Lung (tissue), 11 donors: ENCODE measurements at regions not wholly inside any gene's neighbourhood (a gene's known extent, or its start where the extent isn't known, plus 50 kb on each side); places are given as distances from the start of the nearest gene placed in this dataset.

Source experiments
- ATAC-seq: fragments of 200-7000 bp; cut with Tn5 transposase; one replicate; pipeline ENCODE4 v1.9.1; 2020; ENCODE audit warnings: moderate number of reproducible peaks; ENCODE audit not compliant: insufficient read depth, low FRiP score
- DNase-seq, 3 donors: peaks; one replicate each; pipeline ENCODE4 v3.0.0-alpha.2; 2013 to 2017
- H3K27ac ChIP-seq, 2 donors: one replicate each; pipeline ENCODE4 v1.5.1; 2013; ENCODE audit warnings: mild to moderate bottlenecking in 2 of 2, moderate library complexity in 2 of 2, control low read depth in 1 of 2, inconsistent platforms in 1 of 2, low read depth in 1 of 2, low read length in 1 of 2
- H3K27me3 ChIP-seq, 3 donors: one replicate each; pipeline ENCODE4 v1.5.1; 2013; ENCODE audit warnings: low read length in 2 of 3; ENCODE audit not compliant: control insufficient read depth in 3 of 3, insufficient read depth in 3 of 3
- H3K36me3 ChIP-seq, 4 donors: one replicate each; pipeline ENCODE4 v1.5.1; 2013; ENCODE audit warnings: low read length in 4 of 4, mild to moderate bottlenecking in 1 of 4, moderate library complexity in 1 of 4; ENCODE audit not compliant: control insufficient read depth in 4 of 4, insufficient read depth in 4 of 4
- H3K4me1 ChIP-seq, 5 donors: one replicate each; pipeline ENCODE4 v1.5.1; 2013; ENCODE audit warnings: low read length in 5 of 5, mild to moderate bottlenecking in 2 of 5, moderate library complexity in 1 of 5; ENCODE audit not compliant: control insufficient read depth in 5 of 5, insufficient read depth in 5 of 5
- H3K4me3 ChIP-seq: one replicate; pipeline ENCODE4 v1.5.1; 2013; ENCODE audit warnings: mild to moderate bottlenecking, control low read depth, moderate library complexity
- H3K9ac ChIP-seq, 2 donors: one replicate each; pipeline ENCODE4 v1.5.1; 2013; ENCODE audit warnings: low read length in 2 of 2, control low read depth in 1 of 2; ENCODE audit not compliant: insufficient read depth in 1 of 2
- H3K9me3 ChIP-seq, 4 donors: one replicate each; pipeline ENCODE4 v1.5.1; 2013; ENCODE audit warnings: low read length in 3 of 4, mild to moderate bottlenecking in 1 of 4, moderate library complexity in 1 of 4; ENCODE audit not compliant: control insufficient read depth in 4 of 4, insufficient read depth in 3 of 4
- WGBS, 2 donors: extraction: QIAGEN DNeasy Blood & Tissue Kit; methylation state at CpG; one replicate each; pipeline ENCODE4 v1.1.7; 2013; 5-methylcytosine and 5-hydroxymethylcytosine counted together
- TF ChIP-seq, protein P1 (sequence below): IDR thresholded peaks from 2 replicates; pipeline ENCODE4 v1.5.1; 2012; ENCODE audit warnings: mild to moderate bottlenecking; ENCODE audit errors: control extremely low read depth, extremely low read depth
- donor health status: control.
- donor health status: control.
- donor health status: Bipolar disorder and iron deficiency.
- donor health status: healthy.
- donor health status: DM: yes; HTN: yes; CAD: no.

DNA sequence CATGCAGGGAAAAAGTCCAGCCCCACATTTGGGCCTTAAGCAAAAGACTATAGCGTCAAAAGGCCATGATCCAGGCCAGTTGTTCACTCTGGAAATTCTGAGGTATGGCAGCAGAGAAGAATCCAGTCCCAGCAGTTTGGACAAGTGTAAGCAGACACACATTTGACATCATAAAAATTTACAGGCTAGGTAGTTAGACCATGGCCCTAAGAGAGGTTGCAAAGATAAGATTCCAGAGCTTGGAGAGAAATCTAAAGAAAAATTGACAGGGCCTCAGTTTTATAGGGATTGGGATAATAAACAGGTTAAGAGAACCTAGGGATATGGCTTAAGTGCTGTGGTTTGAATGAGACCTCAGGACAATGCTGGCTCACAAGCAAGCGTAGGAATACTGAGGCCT, 884.4 kb upstream of the SORCS1 start:
- TF ChIP-seq, protein P1, sequence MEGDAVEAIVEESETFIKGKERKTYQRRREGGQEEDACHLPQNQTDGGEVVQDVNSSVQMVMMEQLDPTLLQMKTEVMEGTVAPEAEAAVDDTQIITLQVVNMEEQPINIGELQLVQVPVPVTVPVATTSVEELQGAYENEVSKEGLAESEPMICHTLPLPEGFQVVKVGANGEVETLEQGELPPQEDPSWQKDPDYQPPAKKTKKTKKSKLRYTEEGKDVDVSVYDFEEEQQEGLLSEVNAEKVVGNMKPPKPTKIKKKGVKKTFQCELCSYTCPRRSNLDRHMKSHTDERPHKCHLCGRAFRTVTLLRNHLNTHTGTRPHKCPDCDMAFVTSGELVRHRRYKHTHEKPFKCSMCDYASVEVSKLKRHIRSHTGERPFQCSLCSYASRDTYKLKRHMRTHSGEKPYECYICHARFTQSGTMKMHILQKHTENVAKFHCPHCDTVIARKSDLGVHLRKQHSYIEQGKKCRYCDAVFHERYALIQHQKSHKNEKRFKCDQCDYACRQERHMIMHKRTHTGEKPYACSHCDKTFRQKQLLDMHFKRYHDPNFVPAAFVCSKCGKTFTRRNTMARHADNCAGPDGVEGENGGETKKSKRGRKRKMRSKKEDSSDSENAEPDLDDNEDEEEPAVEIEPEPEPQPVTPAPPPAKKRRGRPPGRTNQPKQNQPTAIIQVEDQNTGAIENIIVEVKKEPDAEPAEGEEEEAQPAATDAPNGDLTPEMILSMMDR: no peak
- WGBS, 2 donors: 92 to 94% methylated on average over 2 of the region's 2 CpGs
- ATAC-seq: no peak
- no peak for DNase-seq
- Histone ChIP-seq H3K4me3 (no peak overlapping the region), H3K27me3 (no peaks in the 10 kb centered on the region), H3K4me1 (no peaks in the 10 kb centered on the region), H3K9ac (no peak overlapping the region), H3K9me3 (no peaks in the 10 kb centered on the region), H3K36me3 (no peaks in the 10 kb centered on the region), H3K27ac (no peak overlapping the region)

DNA sequence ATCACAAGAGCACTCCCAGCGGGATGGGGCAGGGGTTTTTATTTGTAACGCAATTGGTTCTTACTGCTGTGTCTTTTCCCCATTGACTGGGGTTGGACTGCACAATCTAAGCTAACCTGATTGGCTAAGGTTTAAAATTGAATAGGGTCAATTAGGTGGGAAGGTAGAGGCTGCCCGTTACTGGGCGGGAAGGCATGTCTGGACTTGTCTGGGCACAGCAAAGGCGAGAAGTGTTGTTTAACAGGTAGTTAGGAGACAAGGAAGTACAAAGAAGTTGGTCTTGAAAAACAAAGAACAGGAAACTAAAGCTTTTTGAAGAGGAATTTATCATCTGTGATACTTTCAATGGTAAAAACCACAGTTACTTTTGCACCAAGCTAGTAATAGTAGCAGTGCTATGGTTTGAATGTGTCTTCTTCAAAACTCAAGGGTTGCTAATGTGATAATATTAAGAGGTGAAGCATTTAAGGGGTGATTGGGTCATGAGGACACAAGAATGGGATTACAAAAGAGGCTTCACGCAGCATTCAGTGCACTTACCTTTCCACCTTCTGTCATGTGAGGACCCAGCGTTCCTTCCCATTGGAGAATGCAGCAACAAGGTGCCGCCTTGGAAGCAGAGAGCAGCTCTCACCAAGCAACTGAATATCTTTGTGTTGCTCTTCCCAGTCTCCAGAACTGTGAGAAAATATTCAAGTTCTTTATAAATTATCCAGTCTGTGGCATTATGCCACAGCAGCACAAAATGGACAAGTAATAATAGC, 875.5 kb upstream of the SORCS1 start:
- no peaks in the 10 kb centered on the region for H3K9me3 ChIP-seq
- TF ChIP-seq, protein P1: no peak
- no peaks in the 10 kb centered on the region for H3K4me1 ChIP-seq
- ATAC-seq (no peak), DNase-seq (no peak)
- H3K27ac ChIP-seq: no peak overlapping the region
- H3K27me3 ChIP-seq: no peaks in the 10 kb centered on the region
- H3K4me3 ChIP-seq: no peak overlapping the region
- 85 to 87% methylated on average over 8 of the region's 8 CpGs for WGBS, 2 donors
- no peaks in the 10 kb centered on the region for H3K36me3 ChIP-seq
- no peak overlapping the region for H3K9ac ChIP-seq

DNA sequence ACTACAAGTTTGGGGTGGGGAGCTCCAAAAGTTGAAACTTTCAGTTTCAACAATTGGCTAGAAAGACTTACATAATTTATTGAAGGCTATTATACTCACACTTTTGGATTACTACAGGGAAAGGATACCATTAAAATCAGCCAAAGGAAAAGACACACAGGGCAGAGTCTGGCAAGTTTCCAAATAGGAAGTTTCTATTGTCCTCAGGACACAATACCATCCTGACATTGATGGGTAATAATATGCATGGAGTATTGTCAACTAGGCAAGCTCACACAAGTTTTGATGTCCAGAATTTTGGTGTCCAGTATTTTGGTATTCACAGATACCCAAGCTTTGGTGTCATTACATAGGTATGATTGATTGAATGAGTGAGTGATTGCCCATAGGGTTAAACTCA, 872.6 kb upstream of the SORCS1 start:
- Histone ChIP-seq H3K4me3 (no peak overlapping the region), H3K27ac (no peak overlapping the region), H3K9me3 (no peaks in the 10 kb centered on the region), H3K4me1 (no peaks in the 10 kb centered on the region), H3K36me3 (no peaks in the 10 kb centered on the region), H3K9ac (no peak overlapping the region), H3K27me3 (no peaks in the 10 kb centered on the region)
- DNase-seq: no peak
- TF ChIP-seq, protein P1: no peak
- ATAC-seq: no peak

DNA sequence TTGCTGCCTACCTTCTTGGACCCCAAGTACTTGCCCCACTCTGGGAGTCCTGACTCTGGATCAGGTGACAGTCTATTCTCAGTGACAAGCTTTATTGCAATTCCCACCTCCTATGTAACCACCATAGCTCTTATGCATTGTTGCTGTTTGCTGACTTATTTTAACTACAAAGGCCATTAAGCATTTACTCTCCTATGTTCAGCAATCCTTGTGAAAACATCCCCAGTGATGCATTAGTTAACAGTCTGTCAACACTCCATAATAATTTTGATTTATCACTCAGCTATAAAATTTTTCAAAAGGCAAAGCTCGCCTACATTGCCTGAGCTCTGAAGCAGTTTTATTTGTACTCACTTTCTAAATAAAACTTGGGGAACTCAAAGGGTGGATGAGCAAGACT, 871.8 kb upstream of the SORCS1 start:
- Histone ChIP-seq H3K36me3 (no peaks in the 10 kb centered on the region), H3K9me3 (no peaks in the 10 kb centered on the region), H3K27me3 (no peaks in the 10 kb centered on the region), H3K4me1 (no peaks in the 10 kb centered on the region), H3K9ac (no peak overlapping the region), H3K4me3 (no peak overlapping the region), H3K27ac (no peak overlapping the region)
- DNase-seq: no peak
- 66 to 73% methylated on average over 1 of the region's 1 CpG for WGBS, 2 donors
- ATAC-seq: no peak
- TF ChIP-seq, protein P1: no peak
